Activated CD8-positive, alpha-beta memory T cell treated with anti-CD3 and anti-CD28 coated beads for 4 hours (primary cell): ENCODE measurements at regions not wholly inside any gene's neighbourhood (a gene's known extent, or its start where the extent isn't known, plus 50 kb on each side); places are given as distances from the start of the nearest gene placed in this dataset.
"Not testable (repeated sequence)": the region's sequence is repeated elsewhere in the genome, so short reads cannot be mapped to it uniquely, and the experiment has no call there.

Source experiments
- DNase-seq, 2 donors: peaks; one replicate each; pipeline ENCODE4 v3.0.0-alpha.2; 2020; ENCODE audit warnings: low read depth in 2 of 2

DNA sequence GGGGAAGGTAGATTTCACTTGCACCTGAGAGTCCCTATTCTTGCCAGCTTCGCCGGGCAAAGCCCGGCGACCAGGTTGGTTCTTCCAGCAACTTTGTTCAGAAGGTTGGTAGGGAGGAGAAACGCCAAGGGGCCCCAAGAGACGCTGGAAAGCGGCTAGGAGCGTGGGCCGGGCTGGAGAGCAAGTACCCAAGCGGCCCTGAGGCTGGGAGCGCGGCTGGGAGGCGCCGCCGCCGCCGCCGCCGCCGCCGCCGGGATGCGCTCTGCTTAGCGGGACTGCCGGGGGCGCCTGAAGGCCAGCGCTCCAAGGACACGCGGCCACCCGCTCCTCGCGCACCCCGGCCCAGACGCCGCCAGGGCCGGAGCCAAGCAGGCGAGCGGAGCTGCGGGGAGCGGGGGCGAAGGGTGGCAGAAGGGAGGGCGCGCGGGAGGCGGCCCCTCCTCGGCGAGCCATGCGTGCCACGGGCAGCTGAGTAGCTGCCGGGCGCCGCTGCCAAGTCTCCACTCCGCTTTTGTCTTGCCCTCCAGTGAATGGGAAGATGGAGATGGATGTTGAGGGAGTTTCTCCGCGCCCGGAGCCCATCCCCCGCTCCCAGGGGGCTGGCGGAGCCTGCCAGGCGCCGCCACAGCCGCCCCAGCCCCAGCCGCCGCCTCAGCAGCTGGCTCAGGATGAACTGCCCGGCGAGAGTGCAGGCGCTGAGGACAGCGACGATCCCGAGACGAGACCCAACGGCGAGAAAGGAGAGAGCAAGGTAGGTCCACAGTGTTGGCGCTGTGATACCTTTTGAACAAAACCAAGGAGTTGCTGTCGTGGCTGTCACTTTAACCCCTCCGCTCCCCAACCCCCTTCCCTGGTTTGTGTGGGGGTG is 227.4 kb upstream of the AZI2 start:
- no peak for DNase-seq

DNA sequence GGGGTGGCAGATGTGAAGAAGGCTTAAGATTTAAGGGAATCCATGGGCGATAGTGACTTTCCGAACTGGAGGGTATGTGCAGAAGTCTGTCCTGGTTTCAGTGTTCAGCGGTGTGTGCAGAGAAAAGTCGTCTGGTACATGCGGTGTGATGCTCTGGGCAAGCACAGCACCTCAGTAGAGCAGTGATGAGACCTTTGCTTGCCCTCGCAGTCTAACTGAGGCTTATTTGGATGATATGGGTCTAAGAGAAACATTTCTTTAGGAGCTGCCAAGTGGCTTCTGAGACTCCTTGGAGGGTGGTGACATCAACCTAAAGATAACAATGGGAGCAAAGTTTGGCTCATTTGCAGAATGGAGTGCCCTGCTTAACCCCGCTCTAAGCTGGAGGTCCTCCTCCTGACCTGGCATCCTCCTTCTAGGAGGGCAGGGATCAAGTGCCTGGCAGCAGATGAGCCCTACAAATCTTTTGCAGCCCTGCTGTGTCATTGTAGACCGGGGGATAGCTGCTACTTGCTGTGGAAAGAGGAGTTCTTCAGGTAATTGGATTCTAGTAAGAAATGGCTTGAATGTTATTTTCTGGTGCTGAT is 228.1 kb upstream of the AZI2 start:
- no peak for DNase-seq

DNA sequence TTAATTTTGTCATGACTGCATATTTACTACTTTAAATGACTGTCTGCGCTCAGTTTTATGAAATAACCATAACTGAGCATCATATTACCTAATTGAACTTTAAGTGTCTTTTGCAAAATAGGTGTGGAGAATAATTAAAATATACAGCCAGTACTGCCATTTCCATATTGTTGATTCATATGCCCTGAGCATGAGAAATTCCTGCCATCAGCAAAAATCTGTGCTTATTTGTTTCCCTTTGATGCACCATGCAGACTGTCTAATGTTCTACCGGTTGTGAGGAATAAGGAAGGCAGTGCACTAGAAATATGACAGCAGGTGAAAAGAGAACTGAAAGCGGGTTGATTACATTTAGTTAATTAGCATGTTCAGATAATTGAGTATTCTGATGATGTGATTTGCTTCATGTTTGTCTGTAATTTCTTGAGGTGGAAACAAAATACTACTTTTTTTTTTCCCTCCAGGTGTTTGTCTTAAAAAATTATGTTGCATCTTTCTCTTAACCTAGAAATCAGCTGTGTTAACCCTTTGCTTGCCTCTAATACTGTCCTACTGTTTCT is 229.4 kb upstream of the AZI2 start:
- no peak for DNase-seq

DNA sequence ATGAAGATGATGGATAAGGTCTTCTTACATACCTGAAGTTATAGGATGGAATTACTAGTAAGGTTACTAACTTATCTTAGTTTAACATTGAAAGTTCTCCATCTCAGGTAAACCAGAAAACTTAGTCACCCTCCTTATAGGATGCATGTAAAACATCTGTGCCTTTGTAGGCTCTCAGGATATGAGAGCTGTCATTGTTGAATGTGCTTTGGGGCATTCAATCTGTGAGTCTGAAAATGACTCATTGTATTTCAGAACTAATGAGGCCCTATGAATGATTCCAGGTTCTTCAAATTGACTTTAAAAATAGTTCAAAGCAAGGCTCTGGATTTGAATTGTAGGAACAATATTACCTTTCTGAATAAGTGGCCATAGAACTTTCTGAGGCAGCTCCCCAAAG is 237.7 kb upstream of the AZI2 start:
- no peak for DNase-seq

DNA sequence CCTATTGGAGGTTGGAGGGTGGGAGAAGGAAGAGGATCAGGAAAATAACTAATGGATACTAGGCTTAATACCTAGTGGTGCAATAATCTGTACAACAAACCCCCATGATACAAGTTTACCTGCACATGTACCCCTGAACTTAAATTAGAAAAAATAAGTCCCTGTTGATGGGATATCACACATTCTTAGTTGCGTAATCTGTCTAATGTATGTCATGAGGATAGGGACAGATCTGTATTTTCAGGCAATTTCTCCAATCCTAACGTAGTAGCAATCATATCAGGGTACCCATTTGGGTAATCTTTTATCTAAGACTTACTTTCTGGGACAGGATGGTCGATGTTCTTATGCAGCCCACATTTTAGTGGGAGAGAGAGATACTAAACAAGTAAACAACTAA is 239.1 kb upstream of the AZI2 start:
- DNase-seq = no peak

DNA sequence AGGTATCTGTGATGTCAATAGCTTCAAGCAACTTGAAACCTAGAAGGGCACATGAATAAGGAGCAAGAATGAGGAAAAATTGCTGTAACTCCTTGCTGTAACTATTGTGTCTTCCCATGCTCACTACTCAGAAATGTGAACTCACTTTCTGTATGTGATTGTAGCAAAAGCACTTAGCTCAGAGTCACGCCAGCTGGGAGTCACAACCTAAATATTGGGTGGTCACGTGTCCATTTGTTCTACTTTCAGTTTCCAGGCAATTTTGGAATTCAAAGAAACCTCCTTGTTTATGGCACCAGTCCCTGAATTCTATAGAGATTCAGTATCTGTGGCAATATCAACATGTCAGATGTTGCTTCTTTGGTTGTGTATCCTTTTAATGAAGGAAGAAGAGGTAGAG is 241.6 kb upstream of the AZI2 start:
- no peak for DNase-seq

DNA sequence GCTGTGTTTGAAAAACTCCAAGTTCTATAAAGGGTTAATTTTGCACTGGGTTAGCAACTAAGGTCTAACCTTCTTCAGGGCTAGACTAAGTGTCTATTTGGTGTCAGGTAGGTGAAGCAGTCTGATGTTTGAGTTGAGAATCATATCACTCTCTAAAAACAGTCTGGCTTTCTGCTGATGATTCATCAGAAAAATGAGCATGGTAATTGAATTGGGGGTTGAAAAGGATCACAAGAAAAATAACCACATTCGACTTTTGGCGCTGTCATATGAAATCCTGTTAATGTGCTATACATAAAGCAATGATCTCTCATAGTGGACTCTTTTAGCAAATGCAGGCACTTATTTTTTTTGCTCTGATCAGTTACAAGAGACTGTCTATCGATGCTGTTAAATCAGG is 242.2 kb upstream of the AZI2 start:
- DNase-seq = no peak

DNA sequence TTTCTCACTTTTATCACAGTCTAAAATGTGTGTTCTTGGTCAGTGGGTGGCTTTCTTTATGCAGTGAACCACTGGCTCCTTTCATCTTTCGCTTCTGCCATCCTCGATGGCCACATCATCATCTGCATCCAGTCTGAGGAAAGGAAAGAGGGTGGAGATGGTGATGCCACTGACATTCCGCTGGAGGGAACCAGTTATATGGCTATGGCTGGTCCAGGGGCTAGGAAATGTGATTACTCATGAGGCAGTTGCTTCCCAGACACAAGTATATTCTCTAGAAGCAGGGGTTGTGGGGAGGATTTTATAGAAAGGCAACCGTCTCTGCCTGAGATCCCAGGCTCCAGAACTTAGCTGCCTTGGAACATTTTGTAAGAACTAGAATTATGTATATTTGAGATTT is 246.7 kb upstream of the AZI2 start:
- DNase-seq = no peak

DNA sequence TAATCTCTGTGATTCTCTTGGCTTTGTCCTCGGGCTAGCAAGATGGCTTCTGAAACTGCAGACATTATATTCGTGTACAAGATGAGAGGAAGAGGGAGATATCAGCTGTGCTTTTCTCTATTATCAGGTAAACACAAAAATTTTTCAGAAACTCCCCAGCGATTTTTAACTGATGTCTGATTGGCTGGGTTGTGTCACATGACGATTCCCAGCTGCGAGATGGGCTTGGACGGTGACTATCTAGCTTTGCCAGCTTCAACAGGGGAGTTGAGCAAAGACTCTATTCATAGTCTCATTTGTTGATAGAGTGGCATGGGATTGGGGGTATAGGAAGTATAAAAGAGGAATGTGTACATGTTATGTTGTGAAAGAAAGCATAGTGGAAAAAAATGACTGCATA is 248.8 kb upstream of the AZI2 start:
- no peak for DNase-seq

DNA sequence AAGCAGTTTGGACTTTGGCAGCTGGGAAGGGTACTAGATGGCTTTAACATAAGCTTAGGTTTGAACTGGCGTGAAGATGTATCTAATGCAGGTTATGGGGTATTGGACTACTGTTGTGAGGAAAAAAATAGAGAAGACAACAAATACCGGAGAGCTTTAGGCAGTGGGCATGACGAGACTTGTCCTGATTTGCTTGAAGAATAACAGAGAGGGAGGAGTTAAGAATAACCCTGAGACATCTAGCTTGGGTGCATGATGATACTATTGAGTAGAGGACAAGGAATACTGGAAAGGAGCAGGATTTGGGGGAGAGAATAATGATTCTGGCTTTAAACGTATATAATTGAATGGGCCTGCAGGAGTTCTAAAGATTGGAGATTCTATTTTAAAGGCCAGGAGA is 249.5 kb upstream of the AZI2 start:
- no peak for DNase-seq

DNA sequence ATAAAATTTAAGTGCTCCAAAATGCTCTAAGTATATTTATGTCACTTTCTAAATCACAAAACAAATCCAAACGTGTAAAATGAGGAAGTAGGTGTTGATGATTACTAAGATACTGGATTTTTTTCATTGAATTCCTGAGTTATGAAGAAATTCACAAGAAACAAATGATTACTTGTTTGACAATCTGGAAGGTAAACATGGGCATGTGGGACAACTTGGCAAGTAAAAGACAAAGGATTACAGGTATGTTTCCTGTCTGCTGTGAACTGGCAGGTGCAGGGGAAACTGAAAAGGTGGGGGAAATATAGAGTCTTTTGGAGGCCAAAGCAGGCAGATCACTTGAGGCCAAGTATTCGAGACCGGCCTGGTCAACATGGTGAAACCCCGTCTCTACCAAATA is 252.7 kb upstream of the AZI2 start:
- DNase-seq = no peak

DNA sequence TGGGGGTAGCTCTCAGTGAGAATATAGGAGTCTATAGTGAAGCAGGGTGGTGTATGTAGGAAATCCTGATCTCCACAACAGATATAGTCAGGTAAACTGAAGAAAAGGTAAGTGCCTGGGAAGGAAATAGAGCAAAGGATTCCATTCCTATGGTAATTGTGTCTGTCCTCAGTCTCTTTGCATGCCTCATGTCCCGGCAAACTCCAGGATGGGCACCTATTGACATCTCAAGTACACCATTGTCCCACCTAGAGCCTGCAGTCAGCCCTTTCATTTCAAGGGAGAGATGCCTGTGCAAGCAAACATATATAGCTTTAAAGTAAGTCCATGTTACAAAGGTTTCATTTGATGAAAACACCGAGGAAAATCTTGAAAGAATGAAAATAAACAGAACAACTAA is 257.7 kb upstream of the AZI2 start:
- no peak for DNase-seq

DNA sequence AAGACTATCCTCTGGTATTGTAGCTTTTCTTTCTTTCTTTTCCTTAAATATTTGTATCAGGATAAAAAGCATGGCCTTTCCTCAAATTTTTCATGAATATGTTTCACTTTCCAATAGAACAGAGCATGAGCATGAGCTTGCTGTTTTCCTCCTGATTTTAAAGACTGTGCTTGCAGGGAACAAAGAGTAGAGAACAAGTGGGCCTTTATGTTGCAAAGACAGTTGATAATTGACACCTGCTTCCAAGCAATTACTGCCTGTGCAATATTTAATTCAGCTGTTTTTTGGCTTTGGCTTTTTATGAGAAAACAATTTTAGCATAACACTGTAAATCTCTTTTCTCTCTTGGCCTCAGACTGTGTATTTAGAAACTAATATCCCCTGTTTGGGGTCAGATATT is 263.6 kb upstream of the AZI2 start:
- no peak for DNase-seq

DNA sequence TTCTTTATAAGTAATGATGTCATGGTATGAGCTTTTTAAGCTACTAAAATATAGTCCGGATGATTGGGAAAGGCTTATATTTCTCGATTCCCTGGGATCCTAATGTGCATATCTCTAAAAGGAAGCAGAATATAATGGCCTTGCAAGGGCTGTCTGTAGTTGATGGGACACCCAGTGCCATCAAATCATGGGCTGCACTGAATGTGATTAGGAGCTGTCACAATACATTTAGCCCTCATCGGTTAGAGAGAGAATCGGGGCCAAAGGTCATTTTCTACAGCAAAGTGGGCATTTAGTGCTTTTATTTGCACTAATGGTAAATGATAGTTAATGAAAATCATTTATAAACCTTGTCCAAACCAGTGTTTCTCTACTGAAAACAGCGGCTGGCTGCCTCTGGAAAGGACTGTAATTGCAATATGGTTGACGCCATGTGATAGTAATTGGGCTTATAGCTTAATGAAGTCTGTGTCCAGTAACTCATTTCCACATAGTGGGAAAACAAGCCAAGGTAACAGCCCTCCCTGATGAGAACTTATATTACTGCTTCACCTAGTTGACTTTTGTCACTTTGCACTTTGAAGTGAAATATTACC is 265.0 kb upstream of the AZI2 start:
- no peak for DNase-seq

DNA sequence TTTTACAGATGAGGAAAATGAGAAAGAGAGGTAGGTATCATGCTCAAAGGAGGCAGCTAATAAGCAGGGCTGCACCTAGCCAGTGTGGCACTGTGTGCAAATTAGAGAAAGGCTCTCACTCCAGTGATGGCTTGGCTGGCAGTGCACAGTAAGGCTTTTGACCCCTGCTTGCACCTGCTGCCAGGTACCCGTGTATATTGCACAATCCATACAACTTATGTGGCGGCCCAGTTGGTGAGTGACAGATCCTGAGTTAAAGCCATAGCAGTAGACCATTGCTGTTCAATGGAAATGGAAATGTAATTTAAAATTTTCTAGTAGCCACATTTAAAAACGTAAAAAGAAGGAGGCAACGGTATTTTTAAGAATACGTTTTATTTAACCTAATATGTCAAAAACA is 266.4 kb upstream of the AZI2 start:
- no peak for DNase-seq

DNA sequence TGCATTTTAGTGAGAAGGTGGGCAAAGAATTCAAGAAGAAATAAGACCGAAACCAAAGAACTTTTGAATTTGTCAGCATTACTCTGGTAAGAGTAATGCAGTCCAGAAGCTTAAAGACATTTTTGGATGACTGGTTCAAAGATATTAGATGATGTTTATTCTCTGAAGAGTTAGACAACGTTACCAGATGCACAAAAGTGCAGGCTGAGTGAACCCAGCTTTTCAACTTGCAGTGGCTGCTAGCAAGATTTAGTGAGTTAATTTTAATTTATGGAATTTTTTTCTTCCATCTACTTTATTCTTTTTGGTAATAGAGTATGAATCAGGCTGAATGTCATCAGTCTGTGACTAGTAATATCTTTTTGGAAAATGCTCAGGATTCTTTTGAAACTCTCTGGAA is 267.3 kb upstream of the AZI2 start:
- no peak for DNase-seq

DNA sequence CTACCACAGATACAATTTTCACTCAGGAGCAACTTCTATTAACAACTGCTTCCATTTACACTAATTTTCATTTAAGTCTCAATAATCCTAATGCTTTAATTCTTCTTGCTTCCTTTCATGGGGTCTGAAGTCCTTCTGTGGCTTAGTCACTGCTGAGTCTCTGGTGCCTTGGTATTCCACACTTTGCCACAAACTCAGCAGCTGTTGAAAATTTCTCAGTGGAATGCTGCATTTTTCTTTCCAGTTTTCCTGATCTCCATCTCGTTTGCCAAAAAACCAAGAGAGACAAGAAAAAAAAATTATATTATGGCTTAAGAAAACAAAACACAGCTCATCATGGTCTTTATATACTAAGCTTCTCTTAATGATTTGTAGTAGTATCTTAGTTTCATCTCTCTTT is 269.2 kb upstream of the AZI2 start:
- DNase-seq = no peak

DNA sequence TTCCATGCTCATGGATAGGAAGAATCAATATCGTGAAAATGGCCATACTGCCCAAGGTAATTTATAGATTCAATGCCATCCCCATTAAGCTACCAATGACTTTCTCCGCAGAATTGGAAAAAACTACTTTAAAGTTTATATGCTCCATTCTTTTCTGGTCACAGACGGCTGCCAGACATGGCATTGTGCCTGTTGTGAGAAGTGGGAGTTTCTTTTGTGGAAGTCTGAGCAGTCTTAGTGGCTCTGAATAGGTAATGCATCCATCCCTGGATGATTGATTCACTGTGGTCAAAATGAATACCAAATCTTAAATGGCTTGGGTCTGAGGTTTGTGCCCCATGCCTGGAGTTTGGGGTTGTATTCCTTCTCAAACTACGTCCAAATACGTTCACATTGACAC is 274.5 kb upstream of the AZI2 start:
- DNase-seq = no peak

DNA sequence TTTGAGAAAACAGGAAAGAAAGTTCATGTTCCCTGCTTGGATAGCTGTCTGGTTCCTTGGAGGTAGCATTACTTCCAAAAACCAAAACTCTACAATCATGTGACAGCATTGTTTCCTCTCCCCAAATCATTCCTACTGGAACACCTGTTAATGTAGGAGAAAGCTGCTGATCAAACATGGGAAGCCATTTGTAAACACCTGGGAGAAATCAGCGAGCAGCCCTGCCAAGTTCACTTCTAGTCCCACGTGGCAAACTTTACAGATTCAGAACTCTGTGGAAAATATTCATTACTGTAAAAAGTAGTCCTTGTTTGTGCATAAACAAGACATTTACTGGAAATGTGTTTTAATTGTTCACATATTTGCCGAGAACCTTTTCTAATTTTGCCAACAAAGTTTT is 275.5 kb upstream of the AZI2 start:
- DNase-seq = no peak

DNA sequence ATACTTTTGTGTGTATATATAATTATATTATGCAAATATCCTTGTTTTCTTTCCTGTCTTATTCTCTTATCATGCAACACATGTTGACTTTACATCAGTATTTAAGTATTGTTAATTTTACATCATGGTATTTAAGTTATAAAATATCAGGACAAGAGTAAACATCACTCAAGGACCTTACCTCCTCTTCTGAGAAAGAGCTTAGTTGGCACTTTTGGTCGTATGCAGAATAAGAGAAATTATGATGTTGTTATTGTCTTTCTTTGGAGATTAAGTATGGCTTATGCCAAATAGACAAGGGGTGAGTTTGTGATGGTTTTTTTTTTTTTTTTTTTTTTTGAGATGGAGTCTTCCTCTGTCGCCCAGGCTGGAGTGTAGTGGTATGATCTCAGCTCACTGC is 279.2 kb upstream of the AZI2 start:
- not testable (repeated sequence) for DNase-seq

DNA sequence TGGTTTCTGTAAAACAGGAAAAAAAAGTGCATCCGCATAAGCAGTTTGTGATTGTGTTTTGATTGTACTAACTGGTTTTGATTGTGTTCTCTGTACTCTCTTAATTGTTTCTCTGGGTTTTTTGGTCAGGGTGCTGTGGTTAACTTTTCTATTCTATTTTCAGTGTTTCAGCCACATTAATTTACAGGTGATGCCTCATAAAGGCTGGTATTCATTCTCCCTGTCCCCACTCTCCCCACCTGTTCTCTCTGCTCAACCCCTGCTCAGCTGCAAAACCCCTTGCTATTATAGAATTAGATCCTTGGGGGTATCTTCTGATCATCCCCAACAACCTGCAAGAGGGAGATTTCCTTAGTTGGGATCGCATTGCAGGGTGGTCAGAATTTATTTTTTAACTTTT is 285.4 kb upstream of the AZI2 start:
- no peak for DNase-seq

DNA sequence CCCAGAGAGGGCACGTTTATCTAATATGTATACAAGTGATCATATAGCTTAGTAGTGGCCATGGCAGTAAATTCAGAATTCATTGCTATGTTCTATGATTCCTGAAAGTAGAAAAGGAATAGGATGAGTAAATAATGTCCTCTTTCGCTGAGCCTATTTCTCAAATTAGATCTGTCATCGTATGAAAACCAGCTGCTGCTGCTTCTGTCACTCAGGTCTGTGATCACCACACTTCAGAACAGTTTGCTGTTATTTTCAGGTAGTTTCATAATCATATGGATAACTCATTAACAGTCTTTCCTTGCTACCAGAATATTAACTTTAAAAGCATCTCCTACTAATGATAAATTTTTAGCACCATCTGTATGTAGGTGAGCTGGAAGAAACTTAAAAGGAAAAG is 289.1 kb upstream of the AZI2 start:
- no peak for DNase-seq

DNA sequence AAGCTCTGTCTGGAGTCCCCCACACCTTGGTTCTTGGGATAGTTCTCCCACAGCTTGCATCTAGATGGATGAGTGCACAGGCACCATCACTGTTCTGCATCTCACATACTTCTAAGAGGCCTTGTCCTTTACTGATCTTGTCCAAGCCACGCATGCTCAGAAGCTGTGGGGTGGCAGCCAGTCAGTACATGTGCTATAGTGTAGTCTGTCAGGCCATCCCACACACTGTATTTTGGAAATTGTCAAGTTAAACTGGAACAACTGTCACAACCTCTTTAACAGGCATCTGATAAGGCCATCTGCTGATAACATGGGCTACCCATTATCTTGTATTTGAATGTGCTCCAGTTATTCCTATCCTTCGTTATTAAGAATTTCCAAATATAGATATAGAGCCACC is 296.5 kb upstream of the AZI2 start:
- DNase-seq = no peak
